GM19328 (cell line): ENCODE measurements at regions not wholly inside any gene's neighbourhood (a gene's known extent, or its start where the extent isn't known, plus 50 kb on each side); places are given as distances from the start of the nearest gene placed in this dataset.

Experiments used
- ATAC-seq: cut with Tn5 transposase; IDR thresholded peaks from one replicate; pipeline ENCODE4 v1.9.1; 2021; ENCODE audit warnings: mild to moderate bottlenecking, moderate library complexity; ENCODE audit not compliant: unreplicated experiment

DNA sequence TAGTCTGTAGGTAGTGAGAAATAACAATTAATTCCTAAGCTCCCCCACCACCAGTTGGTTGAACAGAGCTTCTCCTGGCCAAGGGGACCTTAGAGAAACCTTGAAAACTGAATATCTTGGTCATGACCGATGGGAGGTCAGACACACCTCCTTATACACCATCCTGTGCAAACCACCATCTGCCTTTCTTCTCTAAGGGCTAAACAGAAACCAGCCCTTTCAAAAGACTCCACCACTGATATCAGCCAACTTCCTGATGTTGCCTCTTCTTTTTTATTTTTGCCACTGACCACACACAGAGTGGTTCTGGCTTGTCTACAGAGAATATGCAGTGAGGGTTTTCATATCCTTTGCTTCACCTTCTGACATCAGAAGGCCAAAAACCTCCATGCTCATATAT, 977.7 kb upstream of the SEL1L start:
- no peak for ATAC-seq

DNA sequence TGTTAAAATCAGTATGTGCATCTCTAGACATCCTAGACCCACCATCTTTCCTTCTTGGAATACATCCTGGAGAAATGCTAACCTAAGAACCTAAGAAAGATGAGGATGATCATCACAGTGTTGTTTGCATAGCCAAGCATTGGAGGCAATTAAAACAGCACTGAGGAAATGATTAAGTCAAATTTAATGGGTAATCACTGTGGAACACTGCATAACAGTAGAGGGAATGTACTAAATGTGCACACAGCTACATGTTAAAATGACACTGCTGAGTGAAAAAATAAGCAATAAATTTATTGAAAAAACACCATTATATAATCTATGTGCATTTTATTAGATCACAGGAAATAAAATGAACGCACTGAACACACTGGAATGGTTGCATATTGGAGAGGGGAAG, 987.1 kb upstream of the SEL1L start:
- ATAC-seq, result no peak

DNA sequence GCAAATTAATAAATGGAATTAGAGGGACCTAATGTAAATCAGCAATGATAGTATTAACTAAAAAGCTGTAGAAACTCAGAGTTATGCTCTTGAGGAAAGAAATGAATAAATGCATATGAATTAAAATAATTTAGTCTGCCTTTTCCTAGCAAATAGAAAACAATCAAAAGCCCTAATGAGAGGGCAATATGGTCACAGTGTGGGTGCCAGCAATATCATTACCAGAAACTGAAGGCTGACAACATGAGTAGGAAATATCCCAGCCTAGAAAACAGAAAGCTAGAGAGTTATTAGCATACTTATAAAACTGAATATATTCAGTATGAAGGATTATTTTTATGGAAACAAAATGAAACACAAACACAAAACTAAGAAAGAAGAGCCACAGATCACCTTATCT, 987.5 kb upstream of the SEL1L start:
- ATAC-seq, result no peak

DNA sequence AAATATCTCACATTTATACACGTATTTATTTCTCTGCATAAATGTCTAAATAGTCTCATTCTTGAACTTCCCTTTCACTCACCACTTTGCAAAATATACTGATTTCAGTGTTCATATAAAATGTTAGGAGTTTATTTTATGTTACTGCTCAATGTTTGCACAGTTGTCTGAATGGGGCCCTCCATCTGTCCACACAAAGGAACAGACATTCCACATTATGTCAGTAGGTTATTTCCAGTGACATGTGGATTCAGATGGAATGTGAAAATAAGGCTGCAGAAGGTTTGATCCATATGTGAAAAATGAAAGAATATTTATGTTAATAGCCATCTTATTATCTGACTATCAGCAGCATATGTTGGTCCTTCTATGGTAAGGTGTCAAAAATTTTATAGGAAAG, 994.4 kb upstream of the SEL1L start:
- ATAC-seq, result no peak

DNA sequence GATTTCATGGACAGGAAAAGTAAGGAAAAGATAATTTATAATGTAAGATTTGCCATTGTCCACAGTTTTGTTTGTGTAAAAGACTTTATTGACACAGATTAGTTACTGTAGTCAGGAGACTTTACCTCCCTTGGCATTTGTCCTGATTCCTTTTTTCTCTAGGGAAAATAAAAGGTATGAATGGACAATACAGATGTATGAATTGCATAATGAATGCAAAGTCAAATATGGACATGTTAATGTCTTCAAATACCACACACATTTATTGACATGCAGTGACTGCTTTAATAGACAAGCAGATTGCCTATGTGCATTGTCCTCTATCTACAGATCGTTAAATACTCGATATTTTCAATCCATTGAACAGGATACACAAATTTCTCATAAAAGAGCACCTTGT, 999.7 kb upstream of the SEL1L start:
- no peak for ATAC-seq

DNA sequence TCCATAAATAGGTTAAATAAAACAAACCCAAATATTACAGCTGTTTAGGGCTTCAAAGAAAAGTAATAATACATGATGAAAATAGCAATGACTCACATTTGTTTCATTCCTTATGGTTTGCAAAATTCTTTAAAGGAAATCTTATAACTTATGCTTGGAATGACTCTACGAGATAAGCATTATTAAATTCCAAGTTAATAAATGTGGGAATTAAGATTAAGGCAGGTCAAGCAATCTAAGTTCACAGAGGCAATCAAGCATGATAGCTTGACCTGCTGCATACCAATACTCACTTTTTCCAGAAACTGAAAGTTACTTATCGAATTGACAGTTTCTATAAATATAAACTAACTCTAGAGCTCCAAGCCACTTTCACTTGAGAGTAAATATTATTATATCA, 1002.9 kb upstream of the SEL1L start:
- no peak for ATAC-seq

DNA sequence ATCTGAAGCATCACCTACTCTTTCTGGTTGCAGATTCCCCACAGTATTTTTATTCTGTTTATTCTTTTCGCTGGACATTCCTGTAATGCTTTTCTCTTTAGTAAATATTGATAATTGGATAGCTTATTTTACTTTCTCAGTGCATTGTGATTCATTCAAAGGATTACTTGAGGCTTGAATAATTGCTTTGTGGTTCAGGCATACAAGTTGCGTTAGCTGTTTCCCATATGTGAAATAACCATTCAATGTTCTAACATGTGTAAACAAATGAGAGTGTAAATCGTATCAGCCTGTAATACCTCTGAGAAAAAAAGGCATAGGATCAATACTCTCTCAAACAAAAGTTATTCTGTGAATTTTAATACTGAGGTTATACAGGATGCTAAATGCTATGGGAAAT, 1004.2 kb upstream of the SEL1L start:
- no peak for ATAC-seq

DNA sequence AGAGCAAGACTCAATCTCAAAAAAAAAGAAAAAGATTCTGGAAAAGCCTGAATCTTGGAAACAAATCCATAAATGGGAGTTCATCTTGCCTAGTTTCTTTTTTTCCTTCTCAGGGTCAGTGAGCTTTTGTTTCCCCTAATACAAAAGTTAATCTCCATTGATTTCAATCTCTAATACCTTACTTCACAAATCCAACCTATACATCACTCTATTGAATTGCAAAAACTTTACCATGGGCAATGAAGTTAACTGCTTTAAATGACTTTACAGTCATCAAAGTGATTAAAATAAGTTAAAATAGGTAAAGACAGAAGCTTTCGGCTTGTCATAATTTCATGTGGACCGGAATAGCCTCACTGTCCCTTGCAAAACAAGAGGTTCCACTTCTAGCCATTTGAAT, 1012.7 kb upstream of the SEL1L start:
- ATAC-seq, result no peak

DNA sequence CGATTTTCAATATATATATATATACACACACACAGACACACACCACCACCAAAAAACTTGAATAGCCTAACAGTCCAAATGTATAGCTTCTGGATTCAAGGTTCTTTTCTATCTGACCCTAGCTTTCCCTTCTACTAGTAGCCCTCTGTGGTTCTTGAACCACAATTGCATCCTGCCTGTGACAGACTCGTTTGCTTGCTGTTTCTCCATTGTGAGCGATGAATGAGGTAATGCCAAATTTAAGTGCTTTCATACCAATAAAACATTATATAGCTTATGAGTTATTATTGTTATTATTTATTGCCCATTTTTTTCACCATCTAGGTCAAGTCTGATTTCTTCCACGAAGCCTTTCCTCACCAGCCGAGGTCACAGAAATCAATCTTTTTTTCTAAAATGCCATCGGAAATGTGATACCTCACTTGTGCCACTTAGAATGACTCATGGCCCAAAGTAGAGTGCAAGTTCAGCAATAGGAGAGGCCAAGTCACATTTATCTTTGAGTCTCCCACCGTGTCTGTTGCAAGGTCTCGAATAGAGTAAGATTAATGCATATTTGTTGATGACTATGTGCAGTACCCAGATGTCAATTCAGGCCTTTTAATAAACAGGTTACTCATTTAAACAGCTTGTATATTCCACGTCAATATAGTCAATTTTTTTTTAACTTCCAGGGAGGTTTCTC, 1015.8 kb upstream of the SEL1L start:
- no peak for ATAC-seq

DNA sequence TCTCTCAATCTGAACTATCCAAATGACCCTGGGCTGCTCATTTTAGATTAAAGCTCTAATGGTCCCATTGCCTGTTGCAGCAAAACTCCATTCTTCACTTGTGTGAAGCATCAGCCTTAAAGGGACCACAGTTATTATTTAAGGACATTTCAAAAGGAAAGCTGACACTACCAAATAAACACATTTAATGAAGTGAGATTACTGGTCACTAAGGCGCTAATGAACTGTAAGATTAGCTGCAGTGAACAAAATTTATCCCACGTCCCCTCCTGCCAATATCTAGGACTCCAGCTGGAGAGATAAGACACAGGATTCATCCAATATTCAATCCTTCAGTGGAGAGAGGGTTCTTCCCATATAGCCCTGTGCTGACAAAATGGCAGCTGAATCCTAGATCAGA, 1029.2 kb upstream of the SEL1L start:
- no peak for ATAC-seq

DNA sequence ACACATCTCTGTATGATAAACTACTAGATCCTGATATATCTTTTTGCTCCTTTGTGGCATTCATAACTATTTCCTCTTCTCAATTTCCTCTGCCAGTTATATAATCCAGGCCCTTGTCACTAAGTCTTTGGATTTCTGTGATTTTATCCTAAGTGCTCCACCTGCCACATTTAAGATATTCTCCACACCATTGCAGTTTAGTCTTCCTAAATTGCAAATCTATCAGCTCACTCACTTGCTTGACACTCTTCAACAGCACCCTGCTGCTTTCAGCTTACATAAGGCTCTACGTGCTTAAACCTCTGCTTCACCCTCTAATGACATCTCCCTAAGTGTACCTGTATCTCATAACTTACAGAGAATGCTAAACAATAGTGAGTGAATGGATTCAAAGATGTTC, 1032.2 kb upstream of the SEL1L start:
- no peak for ATAC-seq

DNA sequence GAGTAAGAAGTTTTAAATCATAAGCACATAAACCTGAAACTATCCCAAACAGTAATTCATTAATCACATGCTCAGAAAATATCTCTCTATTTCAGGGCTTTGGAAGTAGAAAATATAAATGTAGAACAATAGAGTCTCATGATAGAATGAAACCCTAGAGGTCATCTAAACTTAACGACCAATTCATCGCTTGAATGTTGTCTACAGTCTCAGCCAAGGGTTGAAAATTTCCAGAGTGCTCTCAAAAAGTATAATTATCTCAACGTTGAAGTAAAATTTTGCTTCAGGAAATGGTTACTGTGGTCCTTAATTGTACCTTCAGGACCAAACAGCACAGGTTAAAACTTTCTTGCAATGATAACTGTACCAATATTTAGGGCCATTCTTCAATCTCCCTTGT, 1053.6 kb upstream of the SEL1L start:
- no peak for ATAC-seq

DNA sequence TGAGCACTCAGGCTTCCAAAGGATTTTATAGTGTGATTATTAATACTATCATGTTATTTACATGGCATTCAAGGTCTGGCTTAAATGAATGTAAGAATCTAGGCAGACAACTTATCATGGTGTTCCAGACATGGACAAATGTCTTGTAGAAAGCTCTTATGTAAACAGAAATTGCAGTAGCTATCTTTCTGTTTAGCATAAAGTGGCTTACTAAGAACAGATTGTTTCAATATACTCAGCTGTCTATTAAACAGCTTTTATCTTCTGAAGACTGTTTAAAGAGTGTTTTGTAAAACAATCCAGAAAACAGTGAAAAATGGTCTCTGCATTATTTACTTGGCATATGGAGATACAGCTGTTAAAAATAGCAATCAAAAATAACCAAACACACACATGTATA, 1061.8 kb upstream of the SEL1L start:
- ATAC-seq, result no peak

DNA sequence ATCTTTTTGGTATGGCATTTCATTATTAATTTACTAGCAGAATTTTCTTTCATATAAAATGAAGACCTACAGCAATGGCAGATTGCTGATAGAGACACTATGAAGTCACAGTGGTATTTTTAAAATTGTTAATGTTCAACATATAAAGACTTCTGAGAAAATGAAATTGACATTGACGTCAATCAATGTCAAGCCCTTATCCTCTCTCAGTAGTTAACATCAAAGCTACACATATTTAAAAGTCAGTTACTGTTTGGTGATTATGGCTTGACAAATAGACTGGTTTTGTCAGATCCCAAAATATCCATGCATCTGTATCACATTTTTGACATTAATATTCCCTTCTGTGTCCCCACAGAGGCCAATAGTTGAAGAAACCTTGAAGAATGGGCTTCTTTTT, 1069.1 kb upstream of the SEL1L start:
- no peak for ATAC-seq

DNA sequence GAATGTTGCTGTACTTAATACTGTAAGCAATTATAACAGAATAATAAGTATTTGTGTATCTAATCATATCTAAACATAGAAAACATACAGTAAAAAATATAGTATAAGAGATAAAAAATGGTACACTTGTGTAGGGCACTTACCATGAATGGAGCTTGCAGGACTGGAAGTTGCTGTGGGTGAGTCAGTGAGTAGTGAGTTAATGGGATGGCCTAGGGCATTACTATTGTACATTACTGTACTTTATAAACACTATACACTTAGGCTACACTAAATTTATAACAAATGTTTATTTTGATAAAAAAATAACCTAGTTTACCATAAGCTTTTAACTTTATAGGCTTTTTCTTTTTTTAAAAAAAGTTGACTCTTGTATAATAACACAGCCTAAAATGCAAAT, 1071.2 kb upstream of the SEL1L start:
- no peak for ATAC-seq

DNA sequence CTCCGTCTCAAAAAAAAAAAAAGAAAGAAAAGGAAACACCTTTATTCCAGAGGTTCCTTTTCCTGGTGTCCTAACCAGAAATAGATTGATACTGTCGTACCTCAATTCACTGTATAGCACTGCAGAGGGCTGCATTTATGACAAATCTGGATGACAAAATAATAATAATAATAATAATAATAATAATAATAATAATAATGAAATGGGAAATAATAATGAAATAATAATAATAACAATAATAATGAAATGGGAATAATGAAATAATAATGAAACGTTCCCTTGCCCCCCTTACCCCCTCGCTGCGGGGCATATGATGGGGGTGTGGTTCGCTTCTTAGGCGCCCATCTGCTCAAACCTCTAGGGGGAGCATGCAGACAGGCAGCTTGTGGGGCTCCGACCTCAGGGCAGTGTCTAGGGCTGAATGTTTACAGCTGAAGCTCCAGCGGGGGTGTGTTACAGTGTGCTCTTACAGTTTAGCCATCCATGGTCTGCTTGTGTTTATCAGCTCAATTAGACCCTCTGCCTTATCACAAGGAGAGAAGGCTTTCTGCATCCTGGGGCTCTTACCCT, 1088.3 kb upstream of the SEL1L start:
- no peak for ATAC-seq

DNA sequence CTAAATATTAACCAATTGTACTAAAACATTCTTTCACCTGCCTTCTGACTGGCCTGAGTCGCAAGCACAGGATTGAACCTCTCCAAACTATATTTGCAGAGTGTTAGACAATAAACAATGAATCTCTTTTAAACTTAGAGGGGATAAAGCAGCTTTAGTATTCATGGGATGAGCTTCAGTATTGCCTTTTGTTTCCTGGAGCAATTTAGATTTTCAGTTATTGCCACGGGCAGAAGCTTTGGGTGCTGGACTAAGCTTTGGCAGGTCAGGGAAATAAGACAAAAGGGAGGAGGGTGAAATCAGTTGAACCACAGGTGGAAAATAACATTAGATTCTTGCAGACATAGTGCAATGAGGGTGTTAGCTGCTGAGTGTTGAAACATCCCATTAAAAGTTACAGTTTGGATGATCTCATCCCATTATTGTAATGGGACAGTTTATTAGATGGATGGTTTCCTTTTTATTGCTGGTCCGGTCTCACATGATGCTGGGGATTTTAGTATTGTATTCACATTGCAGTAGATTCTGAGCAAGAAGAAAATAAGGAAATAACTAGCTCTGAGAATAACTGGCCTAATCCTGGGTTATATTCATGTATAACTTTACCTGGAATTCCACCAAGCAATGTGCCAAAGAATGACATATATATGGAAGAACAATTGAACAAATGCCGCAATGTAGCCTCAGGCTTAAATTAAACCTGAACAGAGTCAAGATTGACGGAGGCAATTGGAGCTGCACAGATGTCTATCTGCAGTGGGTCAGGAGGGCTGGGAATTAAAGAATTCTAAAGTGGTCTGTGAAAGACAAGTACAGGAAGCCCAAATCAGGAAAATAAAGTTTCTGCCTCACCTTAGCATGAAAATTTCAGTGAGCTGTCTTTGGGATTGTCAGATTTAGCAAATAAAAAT, 1092.8 kb upstream of the SEL1L start:
- ATAC-seq, result no peak

DNA sequence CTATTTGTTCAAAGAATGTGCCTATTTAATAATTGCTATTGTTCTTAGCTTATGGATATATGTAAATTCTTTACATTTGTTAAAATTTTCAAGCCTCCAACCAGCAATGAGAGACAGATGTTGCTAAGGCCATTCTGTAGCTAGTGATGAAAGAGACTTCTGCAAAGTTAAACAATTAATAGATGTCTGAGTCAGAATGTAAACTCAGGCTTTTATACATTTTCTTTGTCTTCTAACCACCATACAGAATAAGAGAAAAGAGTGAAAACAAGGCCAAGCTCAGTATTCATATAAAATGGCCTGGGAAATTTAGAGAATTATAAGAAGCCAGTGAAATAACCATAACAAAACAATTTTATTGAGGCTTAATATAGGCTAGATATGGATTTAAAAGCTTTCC, 1102.3 kb upstream of the SEL1L start:
- no peak for ATAC-seq

DNA sequence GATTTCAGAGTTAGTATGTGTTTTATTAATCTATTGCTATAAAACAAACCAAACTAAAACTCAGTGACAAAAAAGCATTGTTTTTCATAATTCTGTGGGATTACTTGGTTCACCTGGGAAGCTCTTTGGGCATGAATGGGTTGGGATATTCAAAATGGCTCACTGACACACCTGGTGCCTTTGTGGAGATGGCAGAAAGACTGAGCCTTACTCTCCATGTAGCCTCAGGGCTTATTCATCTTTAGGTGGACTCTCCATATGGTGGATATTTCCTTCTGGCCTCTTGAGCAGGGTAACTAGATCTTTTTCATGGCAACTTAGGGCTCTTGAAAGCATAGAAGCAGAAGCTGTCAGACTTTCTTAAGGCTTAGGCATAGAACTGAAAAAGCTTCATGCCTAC, 1102.8 kb upstream of the SEL1L start:
- no peak for ATAC-seq

DNA sequence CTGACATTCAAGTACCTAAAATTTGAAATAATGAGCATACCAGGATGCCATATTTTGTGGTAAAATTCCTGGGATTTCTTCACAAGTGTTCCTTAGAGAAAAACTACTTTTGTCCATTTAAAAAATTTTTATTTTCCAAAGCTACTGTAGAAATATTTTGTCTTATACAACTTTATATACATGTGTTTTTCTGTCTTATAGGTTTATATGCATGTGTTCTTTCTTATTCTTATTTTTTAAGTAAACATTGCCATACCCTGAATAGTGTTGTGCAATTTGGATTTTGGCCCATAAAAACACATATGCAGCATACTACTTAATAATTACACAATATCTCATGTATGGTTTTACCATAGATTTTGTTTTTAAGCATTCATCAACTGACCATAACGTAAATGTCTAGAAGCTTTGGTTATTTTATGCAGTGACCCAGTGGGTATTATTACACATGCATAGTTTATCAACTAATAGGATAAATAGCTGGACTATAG, 1107.4 kb upstream of the SEL1L start:
- no peak for ATAC-seq

DNA sequence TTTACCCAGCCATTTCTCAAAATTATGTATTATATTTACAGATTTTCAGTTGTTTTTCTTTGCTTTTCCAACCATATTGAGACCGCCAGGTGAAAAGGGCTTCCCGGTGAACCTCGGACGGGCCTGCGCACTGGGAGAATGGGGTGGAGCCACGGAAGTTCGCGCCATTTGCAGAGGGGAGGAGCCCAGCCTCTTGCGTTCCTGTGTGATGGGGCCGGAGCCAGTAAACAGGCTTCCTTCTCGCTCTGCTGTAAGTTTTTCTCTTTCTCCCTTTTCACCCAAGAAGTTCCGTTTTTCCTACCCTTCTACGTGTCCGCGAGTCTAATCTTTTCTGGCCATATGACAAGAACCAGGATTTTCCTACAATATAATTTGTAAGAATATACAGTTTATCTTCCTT, 1108.8 kb upstream of the SEL1L start:
- ATAC-seq, result no peak
